ENCODE measurements at regions not wholly inside any gene's neighbourhood (a gene's known extent, or its start where the extent isn't known, plus 50 kb on each side); places are given as distances from the start of the nearest gene placed in this dataset.

DNA sequence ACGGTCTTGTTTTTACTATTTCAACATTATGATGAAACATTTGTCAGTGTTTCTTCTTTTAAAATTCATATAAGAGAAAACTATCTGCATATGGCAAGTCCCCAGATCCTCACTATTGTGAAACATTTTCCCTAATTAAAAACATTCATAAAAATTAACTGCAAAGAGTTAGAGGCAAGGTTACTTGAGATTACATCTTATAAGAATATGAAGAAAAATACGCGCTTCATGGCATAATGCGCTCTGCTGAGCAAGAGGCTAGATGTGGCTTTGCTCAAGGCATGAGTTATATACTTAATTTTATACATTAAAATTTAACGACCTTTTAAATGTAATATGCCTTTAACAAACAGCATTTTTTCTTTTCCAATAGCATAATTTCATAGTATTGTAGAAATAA lies 166.4 kb upstream of the RPRM start:
- Histone ChIP-seq H3K56ac (replicated peaks; ENCODE audit: insufficient read length, low read depth, low read length) (no peak overlapping the region), H2BK12ac (ENCODE audit: low read depth, low read length) (no peak overlapping the region), H3K9ac (replicated peaks in 1 of 4; ENCODE audit: extremely low read depth in 1 of 4, low read depth in 3 of 4, low read length in 3 of 4) (no peak overlapping the region), H4K91ac (replicated peaks; ENCODE audit: insufficient read length, low read length) (no peak overlapping the region), H3K18ac (ENCODE audit: extremely low read depth, low read length) (no peak overlapping the region), H3K27me3 (replicated peaks in 1 of 4; ENCODE audit: control insufficient read depth in 3 of 4, extremely low read depth in 1 of 4, insufficient read depth in 3 of 4, low read length in 3 of 4) (no peaks in the 10 kb centered on the region), H3K36me3 (ENCODE audit: control insufficient read depth in 2 of 4, insufficient read depth in 4 of 4, low read length in 3 of 4) (no peaks in the 10 kb centered on the region), H3K79me2 (ENCODE audit: control insufficient read depth in 1 of 2, insufficient read depth in 2 of 2, low read length in 2 of 2) (no peaks in the 10 kb centered on the region), H3K23ac (ENCODE audit: insufficient read length) (no peak overlapping the region), H3K4me2 (ENCODE audit: insufficient read depth in 1 of 2, low read depth in 2 of 2, low read length in 2 of 2) (no peak overlapping the region), H3K4ac (replicated peaks; ENCODE audit: insufficient read length, low read depth, low read length) (no peak overlapping the region), H3K4me3 (ENCODE audit: extremely low read depth in 1 of 4, insufficient read depth in 2 of 4, low read depth in 3 of 4, low read length in 4 of 4) (no peak overlapping the region), H3K79me1 (ENCODE audit: low read depth, low read length) (no peaks in the 10 kb centered on the region), H2AFZ (ENCODE audit: low read length) (no peak overlapping the region), H4K20me1 (replicated peaks in 1 of 2; ENCODE audit: control insufficient read depth in 1 of 2, insufficient read depth in 2 of 2, low read length in 2 of 2) (no peaks in the 10 kb centered on the region), H4K8ac (ENCODE audit: extremely low read depth, insufficient read depth, low read length) (no peak overlapping the region), H2BK15ac (ENCODE audit: low read length) (no peak overlapping the region), H3K27ac (ENCODE audit: low read depth, low read length) (no peak overlapping the region), H2AK5ac (ENCODE audit: low read depth, low read length) (no peak overlapping the region), H3K4me1 (replicated peaks in 1 of 4; ENCODE audit: control insufficient read depth in 3 of 4, insufficient read depth in 4 of 4, low read length in 3 of 4) (no peaks in the 10 kb centered on the region), H2BK20ac (ENCODE audit: low read length) (no peak overlapping the region), H3K23me2 (ENCODE audit: low read depth, low read length) (no peaks in the 10 kb centered on the region), H2BK120ac (replicated peaks; ENCODE audit: low read depth, low read length) (no peak overlapping the region), H2BK5ac (ENCODE audit: low read depth, low read length) (no peak overlapping the region), H3K14ac (ENCODE audit: insufficient read length) (no peak overlapping the region), H4K5ac (ENCODE audit: insufficient read length, low read depth, low read length) (no peak overlapping the region), H3K9me3 (ENCODE audit: insufficient read depth in 2 of 2, low read depth in 1 of 2, low read length in 1 of 2) (no peaks in the 10 kb centered on the region)
- FAIRE-seq, result no peak
- TF ChIP-seq KDM4A (IDR thresholded peaks at IDR 0.05; ENCODE audit: low read depth, low read length, severe bottlenecking) (no peak), BCL11A (IDR thresholded peaks at IDR 0.05; ENCODE audit: low read depth in 2 of 2, low read length in 2 of 2) (no peak)
- CTCF ChIA-PET (ENCODE audit: partially characterized antibody), result no interaction called here
- DNase-seq (ENCODE audit: low read depth in 1 of 2, low spot score in 2 of 2), result no peak
- POLR2A ChIA-PET (ENCODE audit: partially characterized antibody), result no interaction called here
- 94% methylated on average over 5 of the region's 5 CpGs; no CpG with 5 or more reads in 1 of the 2 experiments for WGBS, 2 experiments (ENCODE audit: extremely low coverage in 1 of 2, insufficient coverage in 1 of 2, insufficient read length in 1 of 2, insufficient replicate concordance in 2 of 2, low coverage in 1 of 2, low lambda C conversion rate in 2 of 2, missing lambda C conversion rate in 1 of 2)
